Activated T-cell treated with anti-CD3 and anti-CD28 coated beads, Interleukin-2, amount 50 U/mL, for 24 hours (primary cell): ENCODE measurements at regions not wholly inside any gene's neighbourhood (a gene's known extent, or its start where the extent isn't known, plus 50 kb on each side); places are given as distances from the start of the nearest gene placed in this dataset.
"Not testable (repeated sequence)": the region's sequence is repeated elsewhere in the genome, so short reads cannot be mapped to it uniquely, and the experiment has no call there.

Source experiments
- DNase-seq: peaks from one replicate; pipeline ENCODE4 v3.0.0-alpha.2; 2020
- H3K27ac Mint-ChIP-seq: 2 replicates; pipeline ENCODE4 v1.8.0; 2020; ENCODE audit warnings: mild to moderate bottlenecking, mixed read lengths
- H3K27me3 Mint-ChIP-seq: 2 replicates; pipeline ENCODE4 v1.8.0; 2020; ENCODE audit warnings: mixed read lengths
- H3K36me3 Mint-ChIP-seq: 2 replicates; pipeline ENCODE4 v1.8.0; 2020; ENCODE audit warnings: low read depth, mixed read lengths
- H3K4me1 Mint-ChIP-seq: 2 replicates; pipeline ENCODE4 v1.8.0; 2020; ENCODE audit warnings: low read depth, mixed read lengths
- H3K4me3 Mint-ChIP-seq: 2 replicates; pipeline ENCODE4 v1.8.0; 2020; ENCODE audit warnings: mild to moderate bottlenecking, moderate library complexity, mixed read lengths
- H3K9me3 Mint-ChIP-seq: 2 replicates; pipeline ENCODE4 v1.8.0; 2020; ENCODE audit warnings: mixed read lengths

DNA sequence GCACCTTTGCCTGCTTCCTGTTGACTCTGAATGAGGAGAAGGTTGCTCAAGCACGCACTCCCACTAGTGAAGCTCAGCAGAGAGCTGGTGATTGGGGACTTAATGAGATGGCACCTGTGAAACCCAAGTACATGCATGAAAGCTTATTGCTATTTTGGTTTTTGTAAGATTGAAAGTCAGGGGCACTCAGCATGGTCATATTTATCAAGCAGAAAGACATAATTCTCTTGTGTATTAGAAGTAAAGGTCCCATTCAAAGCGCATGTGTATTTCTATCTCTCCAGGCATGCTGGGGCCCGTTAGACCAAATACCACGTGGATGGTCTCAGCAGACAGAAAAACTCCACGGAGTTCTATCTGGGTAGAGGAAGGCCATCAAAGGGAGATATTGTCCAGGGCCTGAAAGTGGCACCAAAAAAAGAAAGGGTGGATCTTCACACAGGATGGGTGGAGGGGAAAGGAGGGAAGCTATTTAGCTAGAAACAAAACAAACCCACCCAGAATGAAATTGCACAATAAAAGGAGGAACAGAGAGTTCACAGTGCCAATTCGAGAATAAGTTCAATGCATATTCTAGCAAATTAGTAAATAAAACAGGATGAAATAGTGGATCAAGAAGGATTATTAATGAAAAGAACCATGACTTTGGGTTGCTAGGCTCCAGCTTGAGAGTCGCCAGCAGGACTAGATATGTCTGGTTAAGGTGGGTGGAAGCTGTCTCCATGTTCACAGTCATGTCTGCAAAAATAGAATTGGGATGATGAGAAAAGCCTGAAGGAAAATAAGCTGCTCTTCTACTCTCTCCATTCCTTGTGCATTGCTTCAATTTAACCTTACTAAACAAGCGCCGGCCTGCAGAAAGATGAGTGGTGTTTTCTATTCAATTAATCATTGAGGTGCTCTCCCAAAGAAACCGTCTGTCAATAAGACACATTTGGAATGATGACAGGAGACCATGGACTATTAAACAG, 224.9 kb upstream of the DTNBP1 start:
- H3K27ac Mint-ChIP-seq = no peak overlapping the region
- peaks cover 4% of the 10 kb centered on the region for H3K27me3 Mint-ChIP-seq
- H3K4me3 Mint-ChIP-seq = no peak overlapping the region

DNA sequence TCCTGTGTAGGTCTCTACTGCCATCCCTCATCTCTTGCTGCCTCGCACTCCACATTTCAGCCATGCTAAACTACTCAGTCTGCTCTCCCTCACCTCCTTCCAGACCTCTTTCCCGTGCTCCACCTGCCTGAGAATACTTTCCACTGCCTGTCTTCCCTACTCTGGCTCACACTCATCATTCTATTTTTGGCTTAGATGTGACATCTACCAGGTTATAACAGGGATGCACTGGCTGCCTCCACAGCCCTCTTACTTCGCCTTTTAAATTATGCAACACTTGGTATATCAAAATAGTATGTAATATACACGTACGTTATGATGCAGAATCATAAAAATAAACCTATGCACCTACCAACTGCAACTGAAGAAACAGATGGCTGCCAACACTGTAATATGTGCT, 222.8 kb upstream of the DTNBP1 start:
- Mint-ChIP-seq H3K36me3 (no peaks in the 10 kb centered on the region), H3K9me3 (no peaks in the 10 kb centered on the region), H3K27me3 (no peaks in the 10 kb centered on the region), H3K4me1 (peaks cover 6% of the 10 kb centered on the region), H3K27ac (no peak overlapping the region), H3K4me3 (no peak overlapping the region)
- no peak for DNase-seq

More for the DNA sequence above, 224.9 kb upstream of the DTNBP1 start:
- H3K4me1 Mint-ChIP-seq = no peaks in the 10 kb centered on the region
- no peak for DNase-seq
- H3K36me3 Mint-ChIP-seq = no peaks in the 10 kb centered on the region
- H3K9me3 Mint-ChIP-seq = no peaks in the 10 kb centered on the region

DNA sequence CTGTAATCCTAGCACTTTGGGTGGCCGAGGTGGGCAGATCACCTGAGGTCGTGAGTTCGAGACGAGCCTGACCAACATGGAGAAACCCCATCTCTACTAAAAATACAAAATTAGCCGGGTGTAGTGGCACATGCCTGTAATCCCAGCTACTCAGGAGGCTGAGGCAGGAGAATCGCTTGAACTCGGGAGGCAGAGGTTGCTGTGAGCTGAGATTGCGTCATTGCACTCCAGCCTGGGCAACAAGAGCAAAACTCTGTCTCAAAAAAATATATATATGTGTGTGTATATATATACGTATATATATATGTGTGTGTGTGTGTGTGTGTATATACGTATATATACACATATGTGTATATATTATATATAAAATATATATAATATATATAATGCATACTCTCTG, 220.8 kb upstream of the DTNBP1 start:
- H3K4me3 Mint-ChIP-seq, H3K9me3 Mint-ChIP-seq, DNase-seq, H3K27me3 Mint-ChIP-seq, H3K27ac Mint-ChIP-seq, H3K36me3 Mint-ChIP-seq: not testable (repeated sequence)
- H3K4me1 Mint-ChIP-seq = peaks cover 26% of the 10 kb centered on the region

DNA sequence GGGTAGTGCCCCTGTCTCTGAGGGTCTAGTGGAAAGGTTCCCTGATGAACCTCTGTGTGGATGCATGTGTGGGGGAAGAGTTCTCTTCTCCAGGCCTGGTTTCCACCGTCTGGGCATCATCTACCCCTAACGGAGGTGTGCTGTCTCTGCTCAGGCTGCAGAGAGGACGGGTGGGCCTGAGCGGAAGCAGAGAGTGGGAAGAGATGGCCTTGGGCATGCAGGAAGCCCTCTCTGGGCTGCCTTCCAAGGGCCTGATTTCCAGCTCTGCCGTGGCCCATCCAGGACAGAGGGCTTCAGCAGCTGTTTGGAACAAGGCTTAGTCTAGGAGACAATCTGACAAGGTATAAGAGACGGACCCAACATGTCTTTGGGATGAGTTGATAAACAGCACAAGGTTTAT, 220.1 kb upstream of the DTNBP1 start:
- no peaks in the 10 kb centered on the region for H3K9me3 Mint-ChIP-seq
- DNase-seq = no peak
- no peaks in the 10 kb centered on the region for H3K36me3 Mint-ChIP-seq
- H3K27ac Mint-ChIP-seq = no peak overlapping the region
- no peak overlapping the region for H3K4me3 Mint-ChIP-seq
- H3K27me3 Mint-ChIP-seq = no peaks in the 10 kb centered on the region
- peaks cover 26% of the 10 kb centered on the region for H3K4me1 Mint-ChIP-seq

DNA sequence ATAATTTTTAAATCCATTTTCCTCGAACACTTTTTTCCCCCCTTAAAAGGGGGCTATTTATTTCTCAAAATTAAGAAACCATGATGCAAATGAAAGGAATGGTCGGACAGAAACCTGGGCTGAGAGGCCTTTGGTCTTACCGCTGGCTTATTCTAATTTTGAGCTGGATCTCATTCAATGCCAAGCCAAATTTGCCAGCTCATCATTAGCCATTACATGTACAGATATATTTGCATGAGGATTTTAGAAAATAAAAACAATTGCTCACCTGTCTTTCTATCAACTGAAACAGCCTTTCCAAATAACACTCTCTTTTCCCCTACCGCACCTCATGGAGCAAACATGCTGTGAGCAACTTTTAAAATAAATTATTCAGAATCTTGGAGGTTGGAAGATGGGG, 219.5 kb upstream of the DTNBP1 start:
- no peak for DNase-seq
- H3K4me3 Mint-ChIP-seq = no peak overlapping the region
- H3K4me1 Mint-ChIP-seq = peaks cover 26% of the 10 kb centered on the region
- no peaks in the 10 kb centered on the region for H3K36me3 Mint-ChIP-seq
- no peaks in the 10 kb centered on the region for H3K9me3 Mint-ChIP-seq
- H3K27me3 Mint-ChIP-seq = no peaks in the 10 kb centered on the region
- H3K27ac Mint-ChIP-seq = no peak overlapping the region

DNA sequence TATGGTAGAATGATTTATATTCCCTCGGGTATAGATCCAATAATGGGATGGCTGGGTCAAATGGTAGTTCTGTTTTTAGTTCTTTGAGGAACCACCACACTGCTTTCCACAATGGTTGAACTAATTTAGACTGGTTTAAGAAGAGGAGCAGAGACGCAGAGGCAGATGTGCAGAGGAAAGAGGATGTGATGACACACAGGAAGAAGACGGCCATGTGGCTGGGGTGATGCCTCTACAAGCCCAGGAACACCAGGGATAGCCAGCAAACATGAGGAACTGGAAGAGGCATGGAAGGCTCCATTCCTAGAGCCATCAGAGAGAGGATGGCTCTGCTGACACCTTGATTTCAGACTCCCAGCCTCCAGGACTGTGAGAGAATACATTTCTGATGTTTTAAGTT, 218.3 kb upstream of the DTNBP1 start:
- Mint-ChIP-seq H3K27ac (no peak overlapping the region), H3K36me3 (no peaks in the 10 kb centered on the region), H3K9me3 (no peaks in the 10 kb centered on the region), H3K4me3 (no peak overlapping the region), H3K4me1 (peaks cover 36% of the 10 kb centered on the region), H3K27me3 (no peaks in the 10 kb centered on the region)
- DNase-seq = no peak

DNA sequence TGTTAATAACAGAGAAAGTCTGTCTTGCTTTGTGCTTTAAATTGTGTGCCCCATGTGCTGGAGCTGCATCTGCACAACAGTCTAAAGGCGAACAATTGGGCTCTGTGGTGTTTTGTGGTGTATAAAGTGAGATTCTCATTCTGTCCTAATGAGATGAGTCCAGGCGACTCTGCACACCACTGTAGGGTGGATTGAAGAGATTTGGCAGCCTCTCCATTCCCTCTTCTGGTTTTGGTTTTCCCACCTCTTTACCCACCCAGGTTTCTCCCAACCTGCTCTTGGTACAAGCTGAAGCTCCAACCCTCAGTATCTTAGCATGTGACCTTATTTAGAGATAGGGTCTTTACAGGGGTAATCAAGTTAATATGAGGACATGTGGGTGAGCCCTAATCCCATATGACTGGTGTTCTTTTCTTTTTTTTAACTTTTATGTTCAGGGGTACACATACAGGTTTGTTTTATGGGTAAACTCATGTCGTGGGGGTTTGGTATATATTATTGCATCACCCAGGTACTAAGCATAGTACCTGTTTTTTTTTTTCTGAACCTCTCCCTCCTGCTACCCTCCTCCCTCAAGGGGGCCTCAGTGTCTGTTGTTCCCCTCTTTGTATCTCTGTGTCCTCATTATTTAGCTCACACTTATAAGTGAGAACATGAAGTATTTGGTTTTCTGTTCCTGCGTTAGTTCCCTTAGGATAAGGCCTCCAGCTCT, 217.6 kb upstream of the DTNBP1 start:
- peaks cover 42% of the 10 kb centered on the region for H3K4me1 Mint-ChIP-seq
- H3K4me3 Mint-ChIP-seq = no peak overlapping the region
- peak overlapping the region; percentile 93 for H3K27ac Mint-ChIP-seq
- H3K36me3 Mint-ChIP-seq = no peaks in the 10 kb centered on the region
- no peak for DNase-seq
- no peaks in the 10 kb centered on the region for H3K27me3 Mint-ChIP-seq
- H3K9me3 Mint-ChIP-seq = no peaks in the 10 kb centered on the region

DNA sequence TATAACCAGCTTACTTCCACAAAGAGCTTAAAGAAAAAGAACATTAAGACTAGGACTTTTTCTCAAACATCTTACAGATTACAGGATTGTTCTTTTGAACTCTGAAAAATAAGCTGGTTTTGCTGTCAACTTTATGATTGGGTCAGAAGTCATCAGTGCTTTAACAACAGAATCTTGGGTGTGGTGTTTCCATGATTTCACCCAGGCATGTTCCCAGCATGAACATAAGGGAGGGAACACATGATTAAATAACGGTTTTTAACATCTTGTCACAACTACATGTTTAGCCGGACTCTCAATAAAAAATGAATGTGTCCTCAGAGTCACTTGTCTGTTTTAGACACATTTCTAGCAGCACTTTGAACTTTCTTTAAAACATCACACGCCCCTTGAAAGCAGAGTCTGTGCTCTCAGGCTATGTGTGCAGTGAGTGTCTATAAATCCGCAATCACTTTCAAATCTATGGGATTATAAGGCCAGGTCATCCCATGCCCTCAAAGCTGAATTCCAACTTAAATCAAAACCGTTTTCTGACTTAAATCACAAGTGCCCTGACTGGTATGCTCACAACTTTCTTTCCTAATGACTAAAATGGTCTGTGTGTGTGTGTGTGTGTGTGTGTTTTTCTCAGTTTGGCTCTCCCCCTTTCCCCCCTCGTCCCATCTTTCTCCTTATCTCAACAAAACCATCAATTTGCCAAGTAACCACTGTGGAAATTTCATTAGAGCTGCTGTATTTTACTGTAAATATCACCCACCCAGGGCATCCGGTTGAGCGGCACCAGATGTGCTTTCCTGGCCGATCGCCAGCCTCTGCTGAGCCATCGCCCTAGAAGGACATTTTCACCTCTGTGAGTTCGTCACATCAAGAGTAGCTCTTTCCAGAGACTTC, 216.8 kb upstream of the DTNBP1 start:
- Mint-ChIP-seq H3K9me3 (no peaks in the 10 kb centered on the region), H3K27ac (peak overlapping the region; percentile 93), H3K4me1 (peaks cover 44% of the 10 kb centered on the region), H3K36me3 (no peaks in the 10 kb centered on the region), H3K4me3 (peak overlapping the region; percentile 19), H3K27me3 (no peaks in the 10 kb centered on the region)
- DNase-seq = peak; percentile 71

DNA sequence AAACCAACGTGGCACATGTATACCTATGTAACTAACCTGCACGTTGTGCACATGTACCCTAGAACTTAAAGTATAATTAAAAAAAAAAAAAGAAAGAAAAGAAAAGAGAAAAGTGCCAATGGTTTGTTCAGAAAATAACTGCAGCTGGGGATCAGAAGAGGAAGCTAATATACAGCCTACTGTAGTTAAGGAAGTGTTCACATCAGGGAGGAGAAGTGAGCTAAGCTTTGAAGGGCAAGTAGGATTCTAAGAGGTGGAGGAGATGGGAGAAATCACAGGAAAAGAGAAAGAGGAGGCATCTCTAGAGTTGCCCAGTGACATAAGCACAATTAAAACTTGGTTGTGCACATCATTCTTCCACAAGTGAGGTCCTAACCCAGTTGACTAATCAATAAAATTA, 214.4 kb upstream of the DTNBP1 start:
- no peak overlapping the region for H3K27ac Mint-ChIP-seq
- DNase-seq = no peak
- no peaks in the 10 kb centered on the region for H3K9me3 Mint-ChIP-seq
- peaks cover 44% of the 10 kb centered on the region for H3K4me1 Mint-ChIP-seq
- no peaks in the 10 kb centered on the region for H3K36me3 Mint-ChIP-seq
- peaks cover 8% of the 10 kb centered on the region for H3K27me3 Mint-ChIP-seq
- no peak overlapping the region for H3K4me3 Mint-ChIP-seq

DNA sequence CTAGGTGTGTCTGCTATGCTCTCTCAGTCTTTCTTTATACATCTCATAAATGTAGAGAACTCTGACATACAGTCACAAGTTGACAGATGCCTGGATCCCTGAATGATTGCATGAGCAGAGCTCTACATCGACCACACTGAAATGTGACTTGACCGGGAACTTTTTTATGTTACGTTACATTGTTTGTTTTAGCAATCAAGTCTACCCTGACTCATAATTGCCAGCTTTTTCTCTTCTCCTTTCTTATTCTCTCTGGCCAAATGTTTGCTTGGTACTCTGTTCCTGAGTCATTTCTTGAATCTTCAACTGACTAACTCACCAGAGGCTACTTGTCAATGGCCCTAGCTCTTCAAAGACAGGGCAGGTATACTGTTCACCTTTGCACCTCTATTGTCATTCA, 213.6 kb upstream of the DTNBP1 start:
- Mint-ChIP-seq H3K36me3 (no peaks in the 10 kb centered on the region), H3K27ac (peak overlapping the region; percentile 71), H3K4me1 (peaks cover 46% of the 10 kb centered on the region), H3K9me3 (no peaks in the 10 kb centered on the region), H3K4me3 (no peak overlapping the region), H3K27me3 (peaks cover 14% of the 10 kb centered on the region)
- no peak for DNase-seq

DNA sequence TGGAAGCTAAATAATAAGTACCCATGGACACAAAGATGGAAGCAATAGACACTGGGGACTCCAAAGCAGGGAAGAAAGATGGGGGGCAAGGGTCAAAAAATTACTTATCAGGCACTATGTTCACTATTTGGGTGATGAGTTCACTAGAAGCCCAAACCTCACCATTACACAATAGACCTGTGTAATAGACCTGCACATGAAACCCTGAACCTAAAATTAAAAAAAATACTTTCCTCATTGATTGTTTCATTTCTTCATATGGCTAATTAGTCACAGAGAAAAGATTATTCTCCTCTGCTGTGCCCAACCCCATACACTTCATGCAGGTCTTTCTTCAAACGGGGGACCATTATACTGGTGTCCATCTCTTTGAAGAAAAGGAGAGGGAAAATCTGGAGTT, 213.0 kb upstream of the DTNBP1 start:
- Mint-ChIP-seq H3K36me3 (no peaks in the 10 kb centered on the region), H3K4me3 (no peak overlapping the region), H3K27me3 (peaks cover 16% of the 10 kb centered on the region), H3K4me1 (peaks cover 42% of the 10 kb centered on the region), H3K9me3 (no peaks in the 10 kb centered on the region), H3K27ac (peak overlapping the region; percentile 71)
- no peak for DNase-seq

DNA sequence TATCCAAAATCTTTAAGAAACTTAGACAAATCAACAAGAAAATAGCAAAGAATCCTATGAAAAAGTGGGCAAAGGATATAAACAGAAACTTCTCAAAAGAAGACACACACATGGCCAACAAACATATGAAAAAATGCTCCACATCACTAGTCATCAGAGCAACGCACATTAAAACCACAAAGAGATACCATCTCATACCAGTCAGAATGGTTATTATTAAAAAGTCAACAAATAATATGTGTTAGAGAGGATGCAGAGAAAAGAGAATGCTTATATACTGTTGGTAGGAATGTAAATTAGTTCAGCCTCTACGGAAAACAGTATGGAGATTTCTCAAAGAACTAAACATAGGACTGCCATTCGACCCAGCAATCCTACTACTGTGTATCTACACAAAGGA, 212.0 kb upstream of the DTNBP1 start:
- Mint-ChIP-seq H3K27ac (no peak overlapping the region), H3K27me3 (peaks cover 25% of the 10 kb centered on the region), H3K9me3 (no peaks in the 10 kb centered on the region), H3K36me3 (no peaks in the 10 kb centered on the region), H3K4me1 (peaks cover 32% of the 10 kb centered on the region), H3K4me3 (no peak overlapping the region)
- no peak for DNase-seq

DNA sequence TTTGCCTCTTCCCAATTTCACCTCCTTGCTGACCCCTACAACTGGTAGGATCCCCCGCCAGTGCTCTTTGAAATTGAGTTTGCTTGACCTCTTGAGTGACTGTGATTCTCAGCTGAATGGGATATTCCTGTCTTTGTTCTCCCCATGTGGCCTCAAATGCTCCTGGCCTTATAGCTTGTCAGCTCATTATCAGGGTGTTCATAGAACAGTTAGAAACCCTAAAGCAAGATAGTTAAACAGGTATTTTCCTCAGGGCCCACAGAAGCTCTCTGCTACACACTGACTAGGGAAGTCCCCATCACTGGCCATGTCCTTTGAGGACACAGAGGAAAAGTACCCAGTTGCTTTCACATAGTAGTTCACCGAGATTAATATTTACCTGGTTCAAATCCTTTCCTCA, 211.5 kb upstream of the DTNBP1 start:
- H3K27ac Mint-ChIP-seq = no peak overlapping the region
- peaks cover 25% of the 10 kb centered on the region for H3K27me3 Mint-ChIP-seq
- no peak overlapping the region for H3K4me3 Mint-ChIP-seq
- no peak for DNase-seq
- H3K36me3 Mint-ChIP-seq = no peaks in the 10 kb centered on the region
- H3K4me1 Mint-ChIP-seq = peaks cover 27% of the 10 kb centered on the region
- H3K9me3 Mint-ChIP-seq = no peaks in the 10 kb centered on the region

DNA sequence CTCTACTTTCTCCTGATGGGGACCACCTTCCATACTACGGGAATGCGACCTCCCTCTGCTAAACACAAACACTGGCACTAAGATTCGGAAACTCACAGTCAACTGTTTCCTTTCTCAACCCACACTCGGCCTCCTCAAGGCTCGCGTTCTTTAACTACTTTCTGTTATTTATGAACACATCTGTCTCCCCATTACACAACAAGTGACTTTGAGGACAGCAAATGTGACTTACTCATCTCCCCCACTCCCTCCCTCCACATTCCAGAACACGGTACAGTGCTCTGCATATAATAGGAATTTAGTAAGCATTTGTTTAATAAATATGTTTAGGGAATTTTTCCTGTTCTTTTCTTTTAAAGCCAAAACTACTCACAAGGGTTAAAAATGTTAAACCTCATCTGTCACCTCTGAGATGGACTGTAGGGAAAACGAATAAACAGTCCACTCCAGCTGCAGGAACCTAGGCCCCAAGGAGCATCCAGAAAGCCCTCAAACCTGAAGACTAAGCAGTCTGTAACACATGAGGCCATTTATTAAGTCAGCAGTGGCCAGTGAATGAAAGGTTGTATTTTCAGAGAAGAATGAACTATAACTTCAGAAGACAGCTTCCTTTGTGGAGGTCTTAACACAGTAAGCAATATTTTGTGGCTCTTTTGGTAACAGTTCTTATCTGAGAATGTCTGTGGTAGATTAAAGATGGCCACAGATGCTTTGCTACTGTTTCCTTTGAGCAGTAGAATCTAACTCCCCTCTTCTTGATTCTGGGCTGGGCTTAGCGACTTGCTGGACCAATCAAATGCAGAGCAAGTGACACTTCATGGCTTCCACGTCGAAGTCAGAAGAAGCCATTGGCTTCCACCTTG, 209.6 kb upstream of the DTNBP1 start:
- Mint-ChIP-seq H3K27me3 (peaks cover 28% of the 10 kb centered on the region), H3K9me3 (no peaks in the 10 kb centered on the region), H3K4me1 (peaks cover 20% of the 10 kb centered on the region), H3K36me3 (no peaks in the 10 kb centered on the region), H3K4me3 (no peak overlapping the region), H3K27ac (no peak overlapping the region)
- no peak for DNase-seq
